Vagina (tissue), 2 donors: ENCODE measurements at regions not wholly inside any gene's neighbourhood (a gene's known extent, or its start where the extent isn't known, plus 50 kb on each side); places are given as distances from the start of the nearest gene placed in this dataset.
"Not testable (repeated sequence)": the region's sequence is repeated elsewhere in the genome, so short reads cannot be mapped to it uniquely, and the experiment has no call there.

Source experiments
- DNase-seq, 2 donors: peaks; one replicate each; pipeline ENCODE4 v3.0.0-alpha.2; 2017; ENCODE audit errors: extremely low spot score in 2 of 2
- H3K27ac ChIP-seq: fragments of 200-600 bp; sonication (generic); one replicate; pipeline ENCODE4 v1.5.1; 2019
- H3K27me3 ChIP-seq: fragments of 200-600 bp; sonication (generic); one replicate; pipeline ENCODE4 v1.5.1; 2019
- H3K36me3 ChIP-seq, 2 donors: fragments of 200-600 bp; sonication (generic); one replicate each; pipeline ENCODE4 v1.5.1; 2017 to 2019
- H3K4me1 ChIP-seq: fragments of 200-600 bp; sonication (generic); one replicate; pipeline ENCODE4 v1.5.1; 2019
- H3K4me3 ChIP-seq, 2 donors: fragments of 200-600 bp; sonication (generic); 1 replicate in 1 of 2; 2 replicates in 1 of 2; pipeline ENCODE4 v1.5.1; 2016 to 2019
- H3K9me3 ChIP-seq: fragments of 200-600 bp; sonication (generic); one replicate; pipeline ENCODE4 v1.5.1; 2019
- POLR2A ChIP-seq, 2 donors: fragments of 450-650 bp; IDR thresholded peaks; one replicate each; pipeline ENCODE4 v1.6.1; 2017; ENCODE audit warnings: antibody characterized with exemption in 2 of 2, mild to moderate bottlenecking in 2 of 2, moderate library complexity in 2 of 2
- POLR2AphosphoS5 ChIP-seq, 2 donors: sonication (generic); formaldehyde crosslinking; IDR thresholded peaks; one replicate each; pipeline ENCODE4 v1.9.0; 2017; ENCODE audit warnings: antibody characterized with exemption in 2 of 2, mild to moderate bottlenecking in 2 of 2, low read depth in 1 of 2; ENCODE audit not compliant: insufficient read depth in 1 of 2
- intact Hi-C: fragments of 100-400 bp; cut with DNase I; formaldehyde crosslinking; loops from one replicate; pipeline ENCODE4 v1.15.1; 2023
- TF ChIP-seq, protein P1 (sequence below), 3 experiments: fragments of 450-650 bp in 2 of 3; fragments of 200-600 bp in 1 of 3; sonication (generic) in 1 of 3; IDR thresholded peaks; one replicate each; pipeline ENCODE4 v1.5.1; 2017 to 2019; ENCODE audit warnings: antibody characterized with exemption in 3 of 3, mild to moderate bottlenecking in 2 of 3, moderate library complexity in 2 of 3

DNA sequence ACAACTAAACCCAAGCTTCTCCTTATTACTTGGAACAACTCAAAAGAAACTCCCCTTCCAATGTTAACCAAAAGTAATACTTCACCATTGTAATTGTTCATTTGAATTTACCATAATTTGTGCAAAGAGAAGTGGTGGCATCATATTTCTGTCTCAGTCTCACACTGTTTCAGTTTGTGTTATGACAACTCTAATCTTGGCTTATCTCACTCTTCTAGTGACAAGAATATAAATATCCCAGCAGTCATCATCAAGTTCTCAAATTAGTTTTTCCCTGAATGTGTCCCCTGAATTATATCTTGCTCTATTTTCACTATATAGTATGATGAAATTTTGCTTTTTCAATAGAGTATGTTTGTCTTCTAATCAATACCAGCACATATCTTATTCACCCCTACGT is 681.4 kb upstream of the PRR20A start:
- no peak overlapping the region for H3K4me3 ChIP-seq
- no peaks in the 10 kb centered on the region for H3K36me3 ChIP-seq
- TF ChIP-seq POLR2A (IDR thresholded peaks at IDR 0.05) (no peak), POLR2AphosphoS5 (IDR thresholded peaks at IDR 0.05; ENCODE audit: insufficient read depth in 1 of 2, low read depth in 1 of 2) (no peak)
- TF ChIP-seq, protein P1, sequence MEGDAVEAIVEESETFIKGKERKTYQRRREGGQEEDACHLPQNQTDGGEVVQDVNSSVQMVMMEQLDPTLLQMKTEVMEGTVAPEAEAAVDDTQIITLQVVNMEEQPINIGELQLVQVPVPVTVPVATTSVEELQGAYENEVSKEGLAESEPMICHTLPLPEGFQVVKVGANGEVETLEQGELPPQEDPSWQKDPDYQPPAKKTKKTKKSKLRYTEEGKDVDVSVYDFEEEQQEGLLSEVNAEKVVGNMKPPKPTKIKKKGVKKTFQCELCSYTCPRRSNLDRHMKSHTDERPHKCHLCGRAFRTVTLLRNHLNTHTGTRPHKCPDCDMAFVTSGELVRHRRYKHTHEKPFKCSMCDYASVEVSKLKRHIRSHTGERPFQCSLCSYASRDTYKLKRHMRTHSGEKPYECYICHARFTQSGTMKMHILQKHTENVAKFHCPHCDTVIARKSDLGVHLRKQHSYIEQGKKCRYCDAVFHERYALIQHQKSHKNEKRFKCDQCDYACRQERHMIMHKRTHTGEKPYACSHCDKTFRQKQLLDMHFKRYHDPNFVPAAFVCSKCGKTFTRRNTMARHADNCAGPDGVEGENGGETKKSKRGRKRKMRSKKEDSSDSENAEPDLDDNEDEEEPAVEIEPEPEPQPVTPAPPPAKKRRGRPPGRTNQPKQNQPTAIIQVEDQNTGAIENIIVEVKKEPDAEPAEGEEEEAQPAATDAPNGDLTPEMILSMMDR (IDR thresholded peaks at IDR 0.05): no peak
- H3K4me1 ChIP-seq: no peaks in the 10 kb centered on the region
- H3K27me3 ChIP-seq: no peaks in the 10 kb centered on the region
- intact Hi-C loops: no loop called here
- H3K27ac ChIP-seq: no peak overlapping the region
- DNase-seq: no peak
- no peaks in the 10 kb centered on the region for H3K9me3 ChIP-seq

- Histone ChIP-seq H3K27me3 (no peaks in the 10 kb centered on the region), H3K4me1 (no peaks in the 10 kb centered on the region), H3K36me3 (no peaks in the 10 kb centered on the region), H3K27ac (no peak overlapping the region), H3K4me3 (no peak overlapping the region), H3K9me3 (no peaks in the 10 kb centered on the region)
- no peak for DNase-seq
- TF ChIP-seq POLR2A (IDR thresholded peaks at IDR 0.05) (no peak), POLR2AphosphoS5 (IDR thresholded peaks at IDR 0.05; ENCODE audit: insufficient read depth in 1 of 2, low read depth in 1 of 2) (no peak)
- TF ChIP-seq, protein P1 (IDR thresholded peaks at IDR 0.05): no peak
- intact Hi-C loops: no loop called here
Measured at GRCh38 chr13:56501750-56502149, 639.0 kb upstream of the PRR20A start.

GRCh38 chr13:56510836-56511235 is 629.9 kb upstream of the PRR20A start:
- Histone ChIP-seq H3K9me3 (no peaks in the 10 kb centered on the region), H3K4me3 (no peak overlapping the region), H3K27ac (no peak overlapping the region), H3K4me1 (no peaks in the 10 kb centered on the region), H3K36me3 (no peaks in the 10 kb centered on the region), H3K27me3 (no peaks in the 10 kb centered on the region)
- intact Hi-C loops: no loop called here
- TF ChIP-seq, protein P1 (IDR thresholded peaks at IDR 0.05): no peak
- TF ChIP-seq POLR2AphosphoS5 (IDR thresholded peaks at IDR 0.05; ENCODE audit: insufficient read depth in 1 of 2, low read depth in 1 of 2) (no peak), POLR2A (IDR thresholded peaks at IDR 0.05) (no peak)
- no peak for DNase-seq

- H3K27ac ChIP-seq, H3K4me3 ChIP-seq, H3K36me3 ChIP-seq, DNase-seq, H3K27me3 ChIP-seq, H3K9me3 ChIP-seq, intact Hi-C loops, H3K4me1 ChIP-seq: not testable (repeated sequence)
Measured at GRCh38 chr13:56512336-56512735, 628.4 kb upstream of the PRR20A start.

GRCh38 chr13:56515441-56515840 is 625.3 kb upstream of the PRR20A start:
- intact Hi-C loops: no loop called here
- no peaks in the 10 kb centered on the region for H3K4me1 ChIP-seq
- H3K27ac ChIP-seq: no peak overlapping the region
- TF ChIP-seq POLR2AphosphoS5 (IDR thresholded peaks at IDR 0.05; ENCODE audit: insufficient read depth in 1 of 2, low read depth in 1 of 2): no peak
- no peak for TF ChIP-seq POLR2A (IDR thresholded peaks at IDR 0.05)
- TF ChIP-seq, protein P1 (IDR thresholded peaks at IDR 0.05): no peak
- no peaks in the 10 kb centered on the region for H3K9me3 ChIP-seq
- H3K36me3 ChIP-seq: no peaks in the 10 kb centered on the region
- no peak overlapping the region for H3K4me3 ChIP-seq
- DNase-seq: no peak
- no peaks in the 10 kb centered on the region for H3K27me3 ChIP-seq
